CD4-positive, alpha-beta T cell (primary cell): ENCODE measurements at regions not wholly inside any gene's neighbourhood (a gene's known extent, or its start where the extent isn't known, plus 50 kb on each side); places are given as distances from the start of the nearest gene placed in this dataset.

Experiments
- ATAC-seq: fragments of 200-7000 bp; cut with Tn5 transposase; one replicate; pipeline ENCODE4 v1.10.0; 2022; ENCODE audit warnings: mild to moderate bottlenecking; ENCODE audit not compliant: poor library complexity
- CTCF ChIA-PET: fragments of 350-600 bp; sonication (Branson Sonifier 250); formaldehyde crosslinking; loops from one replicate; lab custom pipeline; 2021; ENCODE audit warnings: antibody characterized with exemption, inconsistent platforms; lab: Charles Lee
- POLR2A ChIA-PET: fragments of 350-600 bp; sonication (Branson Sonifier 250); formaldehyde crosslinking; loops from one replicate; lab custom pipeline; 2021; ENCODE audit warnings: antibody characterized with exemption, inconsistent platforms; lab: Charles Lee
- DNase-seq, 14 experiments: peaks; one replicate each; pipeline ENCODE4 v3.0.0-alpha.2; 2013 to 2020; ENCODE audit warnings: mixed read lengths in 2 of 14
- H3K27ac ChIP-seq, 2 donors: one replicate each; pipeline versions ENCODE4 v1.5.1 to v1.7.0; 2013; ENCODE audit warnings: low read length in 2 of 2, low read depth in 1 of 2, mild to moderate bottlenecking in 1 of 2
- H3K27me3 ChIP-seq, 2 experiments: 1 replicate in 1 of 2; 2 replicates in 1 of 2; pipeline versions ENCODE4 v1.6.1 to v1.7.0; 2013; ENCODE audit warnings: low read length in 2 of 2, control low read depth in 1 of 2, mild to moderate bottlenecking in 1 of 2, moderate library complexity in 1 of 2; ENCODE audit not compliant: insufficient read depth in 2 of 2, control insufficient read depth in 1 of 2
- H3K36me3 ChIP-seq: one replicate; pipeline ENCODE4 v1.6.1; 2013; ENCODE audit warnings: low read length, control low read depth; ENCODE audit not compliant: insufficient read depth
- H3K4me1 ChIP-seq: one replicate; pipeline ENCODE4 v1.6.1; 2013; ENCODE audit warnings: low read length, control low read depth; ENCODE audit not compliant: insufficient read depth
- H3K4me3 ChIP-seq: one replicate; pipeline ENCODE4 v1.5.1; 2013; ENCODE audit warnings: mild to moderate bottlenecking, low read length, moderate library complexity
- H3K9me3 ChIP-seq, 2 experiments: 1 replicate in 1 of 2; 2 replicates in 1 of 2; pipeline versions ENCODE4 v1.6.1 to v1.7.0; 2013; ENCODE audit warnings: low read length in 2 of 2, mild to moderate bottlenecking in 2 of 2, control low read depth in 1 of 2, moderate library complexity in 1 of 2; ENCODE audit not compliant: control insufficient read depth in 1 of 2, insufficient read depth in 1 of 2
- H3K27ac Mint-ChIP-seq: one replicate; pipeline ENCODE4 v1.8.0; 2020; ENCODE audit warnings: mixed read lengths
- H3K27me3 Mint-ChIP-seq: one replicate; pipeline ENCODE4 v1.8.0; 2021; ENCODE audit warnings: mixed read lengths
- H3K36me3 Mint-ChIP-seq: one replicate; pipeline ENCODE4 v1.8.0; 2021; ENCODE audit warnings: low read depth, mixed read lengths
- H3K4me1 Mint-ChIP-seq: one replicate; pipeline ENCODE4 v1.8.0; 2021; ENCODE audit warnings: low read depth, mixed read lengths
- H3K4me3 Mint-ChIP-seq: one replicate; pipeline ENCODE4 v1.8.0; 2020; ENCODE audit warnings: mild to moderate bottlenecking, mixed read lengths
- H3K9me3 Mint-ChIP-seq: one replicate; pipeline ENCODE4 v1.8.0; 2020; ENCODE audit warnings: mixed read lengths
- intact Hi-C, 2 experiments: fragments of 100-400 bp; cut with DNase I in 1 of 2; cut with micrococcal nuclease in 1 of 2; formaldehyde crosslinking; loops; one replicate each; pipeline versions ENCODE4 v1.15.1 to v1.9.0; 2023 to 2025; cut with DNase I, micrococcal nuclease
- TF ChIP-seq, protein P1 (sequence below): fragments of 200-600 bp; IDR thresholded peaks from one replicate; pipeline ENCODE4 v1.8.0; 2022; ENCODE audit warnings: antibody characterized with exemption, mild to moderate bottlenecking

DNA sequence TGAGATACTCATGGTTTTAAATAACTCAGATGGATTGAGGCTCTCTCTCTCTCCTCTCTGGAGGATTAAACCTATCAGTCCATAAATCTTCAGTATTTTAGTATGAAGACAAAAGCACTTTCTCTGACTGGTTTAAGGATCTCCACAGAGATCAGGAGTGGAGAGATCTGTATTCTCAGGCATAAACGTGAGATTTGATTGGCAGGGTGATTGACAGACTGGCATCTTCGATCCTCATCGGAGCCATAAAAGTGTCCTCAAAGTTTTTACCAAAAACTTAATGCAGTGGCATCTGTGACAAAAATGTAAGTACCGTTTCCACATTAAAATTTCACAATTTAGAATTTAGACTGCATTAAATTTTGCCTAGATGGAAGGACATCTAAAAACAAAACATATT lies 870.1 kb downstream of the KCNJ2 start:
- intact Hi-C loops = no loop called here
- no peak overlapping the region for H3K27ac ChIP-seq
- Mint-ChIP-seq H3K9me3 (no peaks in the 10 kb centered on the region), H3K36me3 (no peaks in the 10 kb centered on the region), H3K4me1 (no peaks in the 10 kb centered on the region), H3K4me3 (no peak overlapping the region), H3K27me3 (no peaks in the 10 kb centered on the region), H3K27ac (no peak overlapping the region)
- TF ChIP-seq, protein P1, sequence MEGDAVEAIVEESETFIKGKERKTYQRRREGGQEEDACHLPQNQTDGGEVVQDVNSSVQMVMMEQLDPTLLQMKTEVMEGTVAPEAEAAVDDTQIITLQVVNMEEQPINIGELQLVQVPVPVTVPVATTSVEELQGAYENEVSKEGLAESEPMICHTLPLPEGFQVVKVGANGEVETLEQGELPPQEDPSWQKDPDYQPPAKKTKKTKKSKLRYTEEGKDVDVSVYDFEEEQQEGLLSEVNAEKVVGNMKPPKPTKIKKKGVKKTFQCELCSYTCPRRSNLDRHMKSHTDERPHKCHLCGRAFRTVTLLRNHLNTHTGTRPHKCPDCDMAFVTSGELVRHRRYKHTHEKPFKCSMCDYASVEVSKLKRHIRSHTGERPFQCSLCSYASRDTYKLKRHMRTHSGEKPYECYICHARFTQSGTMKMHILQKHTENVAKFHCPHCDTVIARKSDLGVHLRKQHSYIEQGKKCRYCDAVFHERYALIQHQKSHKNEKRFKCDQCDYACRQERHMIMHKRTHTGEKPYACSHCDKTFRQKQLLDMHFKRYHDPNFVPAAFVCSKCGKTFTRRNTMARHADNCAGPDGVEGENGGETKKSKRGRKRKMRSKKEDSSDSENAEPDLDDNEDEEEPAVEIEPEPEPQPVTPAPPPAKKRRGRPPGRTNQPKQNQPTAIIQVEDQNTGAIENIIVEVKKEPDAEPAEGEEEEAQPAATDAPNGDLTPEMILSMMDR = no peak
- POLR2A ChIA-PET = no interaction called here
- CTCF ChIA-PET = no interaction called here
- no peaks in the 10 kb centered on the region for H3K36me3 ChIP-seq
- ATAC-seq (no peak), DNase-seq (no peak)
- no peaks in the 10 kb centered on the region for H3K27me3 ChIP-seq
- H3K4me3 ChIP-seq = no peak overlapping the region
- no peaks in the 10 kb centered on the region for H3K4me1 ChIP-seq
- peaks cover 0 to 3% of the 10 kb centered on the region in 2 experiments for H3K9me3 ChIP-seq

- DNase-seq (no peak), ATAC-seq (no peak)
- H3K27ac ChIP-seq = no peak overlapping the region
- no peak overlapping the region for H3K4me3 ChIP-seq
- H3K9me3 Mint-ChIP-seq = peaks cover 9% of the 10 kb centered on the region
- no peaks in the 10 kb centered on the region for H3K36me3 ChIP-seq
- POLR2A ChIA-PET = no interaction called here
- H3K9me3 ChIP-seq = peaks cover 0 to 4% of the 10 kb centered on the region in 2 experiments
- H3K27me3 ChIP-seq = no peaks in the 10 kb centered on the region
- H3K4me3 Mint-ChIP-seq = no peak overlapping the region
- no peaks in the 10 kb centered on the region for H3K36me3 Mint-ChIP-seq
- no peaks in the 10 kb centered on the region for H3K27me3 Mint-ChIP-seq
- TF ChIP-seq, protein P1 = no peak
- H3K4me1 ChIP-seq = no peaks in the 10 kb centered on the region
- H3K27ac Mint-ChIP-seq = no peak overlapping the region
- no peaks in the 10 kb centered on the region for H3K4me1 Mint-ChIP-seq
- CTCF ChIA-PET = no interaction called here
- intact Hi-C loops = no loop called here
Observed at GRCh38 chr17:71052971-71053370, 883.6 kb downstream of the KCNJ2 start.

- no peak for ATAC-seq
- H3K9me3 ChIP-seq = peaks cover 0 to 4% of the 10 kb centered on the region in 2 experiments
- H3K36me3 ChIP-seq = no peaks in the 10 kb centered on the region
- peaks cover 12% of the 10 kb centered on the region for H3K9me3 Mint-ChIP-seq
- no peaks in the 10 kb centered on the region for H3K36me3 Mint-ChIP-seq
- no peaks in the 10 kb centered on the region for H3K4me1 ChIP-seq
- POLR2A ChIA-PET = no interaction called here
- CTCF ChIA-PET = interaction anchor here (0.9 kb wide), 1 partner anchor 12 kb away, joined by 3 read pairs; no protein-coding TSS in a partner anchor
- H3K4me3 Mint-ChIP-seq = no peak overlapping the region
- H3K27ac Mint-ChIP-seq = no peak overlapping the region
- no peaks in the 10 kb centered on the region for H3K27me3 Mint-ChIP-seq
- no peak overlapping the region for H3K27ac ChIP-seq
- no peak overlapping the region for H3K4me3 ChIP-seq
- TF ChIP-seq, protein P1 = no peak
- no peaks in the 10 kb centered on the region for H3K27me3 ChIP-seq
- no peaks in the 10 kb centered on the region for H3K4me1 Mint-ChIP-seq
- DNase-seq = no peak
- intact Hi-C loops = no loop called here
Observed at GRCh38 chr17:71055128-71055527, 885.8 kb downstream of the KCNJ2 start.
